HEK293T (cell line): ENCODE measurements at regions not wholly inside any gene's neighbourhood (a gene's known extent, or its start where the extent isn't known, plus 50 kb on each side); places are given as distances from the start of the nearest gene placed in this dataset.

ENCODE experiments used
- BHLHE40 ChIP-seq: fragments of 450-650 bp; IDR thresholded peaks from 2 replicates; pipeline ENCODE4 v1.6.1; 2016; ENCODE audit warnings: mild to moderate bottlenecking, moderate library complexity, borderline replicate concordance
- CTBP1 ChIP-seq: fragments of 450-650 bp; IDR thresholded peaks from 2 replicates; pipeline ENCODE4 v1.6.1; 2016; ENCODE audit warnings: borderline replicate concordance
- FOXA1 ChIP-seq: fragments of 450-650 bp; IDR thresholded peaks from 2 replicates; pipeline ENCODE4 v1.6.1; 2016; ENCODE audit warnings: mild to moderate bottlenecking
- FOXK2 ChIP-seq: fragments of 450-650 bp; IDR thresholded peaks from 2 replicates; pipeline ENCODE4 v1.6.1; 2016; ENCODE audit warnings: mild to moderate bottlenecking
- FOXM1 ChIP-seq: fragments of 450-650 bp; IDR thresholded peaks from 2 replicates; pipeline ENCODE4 v1.6.1; 2017; ENCODE audit warnings: mild to moderate bottlenecking, borderline replicate concordance
- HDGF ChIP-seq: fragments of 450-650 bp; IDR thresholded peaks from 2 replicates; pipeline ENCODE4 v1.6.1; 2017; ENCODE audit warnings: antibody characterized with exemption, borderline replicate concordance
- LEF1 ChIP-seq: fragments of 450-650 bp; IDR thresholded peaks from 2 replicates; pipeline ENCODE4 v1.6.1; 2017; ENCODE audit warnings: mild to moderate bottlenecking, borderline replicate concordance
- SUZ12 ChIP-seq: fragments of 450-650 bp; IDR thresholded peaks from 2 replicates; pipeline ENCODE4 v1.6.1; 2016; ENCODE audit warnings: mild to moderate bottlenecking
- TARDBP ChIP-seq: fragments of 450-650 bp; IDR thresholded peaks from 2 replicates; pipeline ENCODE4 v1.6.1; 2016

DNA sequence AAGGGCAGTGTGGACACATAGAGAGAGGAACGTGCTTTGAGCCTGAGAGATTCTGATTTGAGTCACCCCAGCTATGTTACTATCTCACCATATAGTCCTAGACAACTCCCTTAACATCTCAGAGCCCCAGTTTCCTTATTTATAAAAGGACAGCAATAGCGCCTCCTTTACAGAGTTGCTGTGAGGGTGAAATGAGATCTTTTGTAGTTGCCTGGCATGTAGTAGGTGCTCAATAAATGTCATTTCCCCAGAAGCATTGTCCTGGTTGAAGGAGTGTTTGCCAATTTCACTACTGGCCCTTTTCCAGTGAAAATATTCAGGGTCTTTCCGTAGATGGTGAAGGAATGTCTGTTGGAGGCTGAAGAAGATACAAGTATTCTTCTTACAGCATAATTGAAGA, 51.3 kb upstream of the FAM180A start:
- TF ChIP-seq BHLHE40 (no peak), TARDBP (no peak), FOXK2 (no peak), FOXM1 (no peak), FOXA1 (no peak), CTBP1 (no peak), LEF1 (no peak), HDGF (no peak), SUZ12 (no peak)
